Raji (cell line): ENCODE measurements at regions not wholly inside any gene's neighbourhood (a gene's known extent, or its start where the extent isn't known, plus 50 kb on each side); places are given as distances from the start of the nearest gene placed in this dataset.

ENCODE experiments used
- POLR2A ChIP-seq: IDR thresholded peaks from 2 replicates; pipeline ENCODE4 v1.6.1; 2011; ENCODE audit warnings: low read depth, low read length, control low read depth; ENCODE audit not compliant: insufficient read depth

DNA sequence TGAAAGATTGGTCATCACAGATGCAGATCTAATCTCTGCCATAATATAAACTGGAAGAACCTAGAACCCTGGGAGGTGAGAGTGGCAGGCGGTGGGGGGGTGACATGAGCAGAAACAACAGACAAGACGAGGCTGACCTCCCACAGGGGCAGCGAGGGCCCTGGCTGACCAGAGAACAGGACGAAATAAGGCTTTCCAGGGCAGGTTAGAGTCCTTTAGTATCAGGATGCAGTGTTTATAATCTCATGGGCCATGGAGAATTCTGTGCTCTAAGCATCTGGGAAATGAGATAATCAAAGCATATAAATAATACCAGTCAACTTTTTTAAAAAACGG, 102.7 kb upstream of the BCL2L14 start:
- no peak for TF ChIP-seq POLR2A

DNA sequence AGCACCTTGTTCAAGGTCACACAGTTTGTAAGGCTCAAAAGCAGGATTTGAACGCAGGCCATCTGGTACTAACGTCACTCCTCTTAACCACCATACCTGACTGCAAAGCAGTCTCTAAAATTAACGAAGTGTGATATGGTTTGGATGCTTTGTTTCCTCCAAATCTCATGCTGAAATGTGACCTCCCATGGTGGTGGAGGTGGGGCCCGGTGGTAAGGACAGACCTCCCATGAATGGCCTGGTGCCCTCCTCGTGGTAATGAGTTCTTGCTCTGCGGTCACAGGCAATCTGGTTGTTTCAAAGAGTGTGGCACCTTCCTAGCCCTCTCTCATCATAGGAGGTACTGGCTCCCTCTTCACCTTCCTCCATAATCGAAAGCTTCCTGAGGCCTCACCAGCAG, 102.2 kb upstream of the BCL2L14 start:
- no peak for TF ChIP-seq POLR2A

DNA sequence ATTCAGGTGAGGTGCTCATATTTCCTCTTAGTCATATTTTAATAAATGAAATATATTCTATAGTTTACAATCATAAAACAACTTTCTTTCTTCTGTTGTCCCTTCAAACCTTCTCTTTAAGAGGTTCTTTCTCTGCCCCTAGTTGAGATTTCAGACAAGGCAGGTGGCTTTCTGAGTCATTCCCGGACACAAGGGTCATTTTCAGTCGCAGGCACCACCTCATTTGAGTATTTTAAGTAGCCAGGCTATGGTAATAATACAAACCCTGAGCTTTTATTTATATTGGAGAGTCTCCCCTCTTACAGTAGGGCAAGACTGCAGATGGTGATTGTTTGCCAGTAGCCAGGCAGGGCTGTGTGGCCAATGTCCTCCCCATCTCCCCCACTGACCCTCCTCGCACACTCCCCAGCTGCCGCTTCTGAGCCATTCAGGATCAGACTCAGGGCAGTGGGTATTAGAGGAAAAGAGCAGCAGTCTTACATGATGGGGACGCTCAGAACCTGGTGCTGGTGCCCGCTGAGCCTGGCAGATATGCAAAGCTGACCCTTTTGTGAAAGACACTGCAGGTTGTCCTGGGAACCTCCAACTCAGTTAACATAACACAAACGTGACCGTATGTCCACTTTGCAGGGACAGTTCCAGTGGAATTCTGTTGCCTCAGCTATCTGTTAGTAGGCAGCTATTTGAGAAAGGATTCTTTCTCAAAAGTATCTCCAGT, 101.1 kb upstream of the BCL2L14 start:
- TF ChIP-seq POLR2A: no peak

DNA sequence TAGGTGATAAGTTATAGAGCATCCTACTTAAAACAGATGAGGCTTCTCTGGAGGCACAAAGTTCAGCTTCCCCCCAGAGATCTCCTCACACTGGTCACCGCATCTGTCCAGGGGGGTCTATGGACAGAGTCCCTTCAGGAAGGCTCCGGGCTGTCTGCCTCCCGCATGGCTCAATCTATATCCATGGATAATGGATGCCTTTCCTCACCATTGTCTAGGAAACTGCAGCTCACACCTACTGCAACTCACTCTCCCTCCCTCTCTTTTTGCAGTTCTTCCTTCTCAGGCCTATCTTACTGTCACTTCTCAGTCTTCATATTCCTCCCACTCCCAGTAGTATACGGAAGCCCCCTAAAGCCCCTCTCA, 100.6 kb upstream of the BCL2L14 start:
- TF ChIP-seq POLR2A: no peak

DNA sequence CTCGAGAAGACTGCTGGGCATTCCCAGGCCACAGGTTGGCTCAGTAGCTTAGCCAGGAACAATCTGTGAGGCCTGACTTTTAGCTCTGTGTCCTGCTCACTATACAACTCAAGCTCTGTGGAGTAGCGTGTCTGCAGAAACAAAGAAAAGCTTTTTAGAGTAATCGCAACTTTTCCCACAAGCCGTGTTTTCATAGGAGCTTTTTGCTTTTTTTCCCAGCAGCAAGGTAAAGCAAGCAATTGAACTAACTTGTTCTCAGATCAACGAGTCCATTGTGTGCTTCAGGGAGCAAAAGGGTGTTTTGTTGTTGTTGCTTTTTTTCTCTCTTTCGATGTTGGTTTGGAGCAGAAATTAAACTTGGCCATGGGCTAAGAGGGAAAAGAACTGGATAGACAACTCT, 97.3 kb upstream of the BCL2L14 start:
- TF ChIP-seq POLR2A: no peak

DNA sequence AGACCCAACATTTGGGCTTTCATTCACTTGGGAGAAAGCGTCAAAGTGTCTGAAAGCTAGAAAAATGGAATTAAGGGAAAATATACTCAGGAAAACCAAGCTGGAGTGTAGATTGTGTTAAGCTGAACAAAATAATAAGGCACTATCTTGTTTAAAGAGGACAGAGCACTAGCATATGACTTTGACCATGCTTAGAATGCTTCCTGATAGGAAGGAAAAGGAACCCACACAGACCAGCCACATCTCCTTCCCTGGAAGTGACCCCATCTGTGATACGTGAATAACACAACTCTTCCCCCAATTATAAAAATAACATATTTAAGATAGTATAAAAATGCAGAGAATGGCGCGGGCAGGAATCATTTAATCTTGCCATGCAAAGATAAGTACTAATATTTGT, 94.7 kb upstream of the BCL2L14 start:
- no peak for TF ChIP-seq POLR2A

DNA sequence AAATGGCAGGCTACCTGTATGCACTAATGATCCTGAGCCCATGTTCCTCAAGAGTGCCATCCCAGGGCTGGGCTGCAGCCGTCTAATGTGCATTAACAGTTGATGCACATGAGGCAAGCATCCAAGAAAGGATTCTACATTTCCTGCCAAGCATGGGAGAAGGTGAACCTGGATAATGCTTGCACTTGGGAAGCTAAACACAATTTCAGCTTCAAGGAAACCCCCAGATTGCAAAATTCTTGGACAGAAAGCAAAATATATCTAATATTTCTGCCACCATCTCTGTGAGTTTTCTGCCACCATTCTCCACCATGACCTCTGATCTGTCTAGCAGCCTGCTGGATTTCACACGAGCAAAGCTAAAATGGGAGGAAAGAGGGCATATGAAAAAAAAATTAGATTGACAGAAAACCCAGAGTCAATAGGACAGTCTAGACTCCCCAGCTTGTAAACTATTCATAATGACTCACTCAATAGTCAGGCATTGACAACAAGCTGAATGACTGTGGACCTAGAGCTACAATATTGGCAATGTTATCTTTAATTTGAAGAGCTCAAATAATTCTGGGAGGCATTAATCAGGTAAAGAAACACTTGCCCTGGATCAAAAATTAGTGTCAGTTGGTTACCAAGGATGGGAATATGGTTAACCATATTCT, 91.9 kb upstream of the BCL2L14 start:
- TF ChIP-seq POLR2A: no peak

DNA sequence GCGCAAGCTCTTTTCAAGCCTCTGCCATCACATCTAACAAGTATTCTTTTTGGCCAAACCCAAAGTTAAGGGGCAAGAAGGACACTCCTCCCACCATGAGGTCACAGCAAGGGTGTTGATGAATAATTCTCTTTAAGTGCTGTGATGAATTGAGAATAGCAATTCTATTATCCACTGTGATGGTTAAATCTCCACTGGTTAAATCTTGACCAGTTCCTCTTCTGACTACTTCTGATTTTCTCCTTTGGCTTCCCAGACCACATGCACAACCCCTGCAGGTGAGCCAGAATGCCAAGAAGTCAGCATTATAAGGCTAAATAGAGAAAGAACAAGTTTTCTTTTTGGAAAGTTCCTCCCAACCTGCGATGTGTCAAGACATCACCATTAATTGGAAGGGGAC, 90.6 kb upstream of the BCL2L14 start:
- no peak for TF ChIP-seq POLR2A

DNA sequence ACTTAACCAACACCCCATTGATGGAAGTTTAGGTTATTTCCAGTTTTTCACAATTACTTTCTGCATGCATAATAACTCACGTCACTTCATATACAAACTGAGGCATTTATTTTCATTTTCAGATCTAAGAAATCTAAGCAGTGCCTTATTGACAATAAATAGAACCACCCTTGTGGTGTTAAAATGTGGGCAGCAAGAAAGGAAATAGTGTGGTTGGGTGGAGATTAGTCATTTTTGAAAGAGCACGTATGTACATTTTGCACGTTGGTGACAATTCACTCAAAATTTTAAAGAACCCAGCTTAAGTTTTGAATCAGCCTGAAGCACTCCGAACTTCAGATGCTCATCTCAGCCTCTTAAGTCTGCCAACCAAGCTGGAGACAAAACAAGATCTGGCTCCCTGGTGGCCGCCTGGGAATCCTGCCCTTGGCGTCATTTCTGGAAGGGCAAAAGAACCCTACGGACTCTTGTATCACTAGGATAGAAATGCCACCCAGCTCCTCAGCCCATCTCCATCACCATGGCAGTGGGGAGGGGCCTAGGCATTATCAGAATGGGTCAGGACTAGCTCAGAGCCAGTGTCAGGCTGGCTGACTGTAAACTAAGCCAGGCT, 89.5 kb upstream of the BCL2L14 start:
- TF ChIP-seq POLR2A: no peak

DNA sequence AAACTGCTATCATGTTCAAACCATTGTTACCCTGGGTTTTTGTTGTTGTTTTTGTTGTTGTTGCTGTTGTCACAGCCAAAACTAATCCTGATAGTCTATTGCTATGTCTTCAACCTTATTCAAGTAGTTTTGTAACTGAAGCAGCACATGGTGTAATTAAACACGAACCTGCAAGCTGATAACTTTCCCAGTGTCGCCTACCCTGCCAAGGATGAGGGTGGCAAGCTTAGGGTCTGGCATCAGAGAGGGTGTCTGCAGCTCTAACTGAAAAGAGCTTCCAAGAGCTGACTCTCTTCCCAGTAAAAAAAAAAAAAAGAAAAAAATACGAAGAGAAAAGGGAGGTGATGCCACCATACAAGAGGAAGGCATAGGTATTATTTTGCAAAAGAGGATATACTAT, 86.3 kb upstream of the BCL2L14 start:
- no peak for TF ChIP-seq POLR2A

DNA sequence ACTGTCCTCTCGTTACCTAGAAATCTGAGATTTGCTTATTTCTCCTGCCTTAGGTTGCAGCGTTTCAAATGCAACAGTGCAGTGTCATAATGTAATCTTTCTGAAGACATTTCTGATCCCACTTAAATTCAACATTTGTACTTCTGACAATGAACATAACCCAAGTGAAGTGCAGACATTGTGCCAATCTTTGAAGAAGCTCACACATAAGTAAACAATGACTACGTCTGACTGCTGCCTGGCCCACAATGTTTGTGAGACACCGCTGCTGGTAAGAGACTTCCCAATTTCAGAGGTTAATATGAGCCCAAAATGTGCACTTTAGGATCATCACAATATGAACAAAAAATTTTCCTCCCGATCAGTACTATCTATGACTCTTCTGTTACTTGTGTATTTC, 84.6 kb upstream of the BCL2L14 start:
- no peak for TF ChIP-seq POLR2A

DNA sequence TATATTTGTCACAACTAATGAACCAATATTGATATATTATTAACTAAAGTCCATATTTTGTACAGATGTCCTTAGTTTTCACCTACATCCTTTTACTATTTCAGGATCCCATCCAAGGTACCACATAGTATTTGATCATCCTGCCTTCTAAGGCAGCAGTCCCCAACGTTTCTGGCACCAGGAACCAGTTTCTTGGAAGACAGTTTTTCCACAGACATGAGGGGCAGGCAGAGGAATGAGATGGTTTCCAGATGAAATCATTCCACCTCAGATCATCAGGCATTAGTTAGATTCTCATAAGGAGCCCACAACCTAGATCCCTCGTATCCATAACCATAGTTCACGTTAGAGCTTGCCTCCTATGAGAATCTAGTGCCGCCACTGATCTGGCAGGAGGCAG, 82.8 kb upstream of the BCL2L14 start:
- no peak for TF ChIP-seq POLR2A

DNA sequence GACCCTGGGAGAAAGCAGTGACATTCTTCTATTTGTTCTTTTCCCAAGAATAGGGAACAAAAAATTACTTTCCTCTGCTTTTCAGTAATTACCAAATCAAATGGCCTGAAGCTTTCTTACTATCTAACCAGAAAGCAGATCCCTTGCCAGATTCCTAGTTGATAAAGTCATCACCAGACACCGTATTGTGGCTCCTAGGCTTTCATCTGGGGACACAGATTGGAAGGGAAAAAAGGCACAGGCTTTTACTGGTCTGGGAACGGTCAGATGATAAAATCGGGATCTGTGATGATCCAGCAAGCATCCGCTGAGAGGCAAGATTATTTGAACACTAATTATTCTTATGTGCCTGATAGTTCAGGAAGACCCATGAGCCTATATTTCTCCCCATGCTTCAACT, 79.1 kb upstream of the BCL2L14 start:
- TF ChIP-seq POLR2A: no peak

DNA sequence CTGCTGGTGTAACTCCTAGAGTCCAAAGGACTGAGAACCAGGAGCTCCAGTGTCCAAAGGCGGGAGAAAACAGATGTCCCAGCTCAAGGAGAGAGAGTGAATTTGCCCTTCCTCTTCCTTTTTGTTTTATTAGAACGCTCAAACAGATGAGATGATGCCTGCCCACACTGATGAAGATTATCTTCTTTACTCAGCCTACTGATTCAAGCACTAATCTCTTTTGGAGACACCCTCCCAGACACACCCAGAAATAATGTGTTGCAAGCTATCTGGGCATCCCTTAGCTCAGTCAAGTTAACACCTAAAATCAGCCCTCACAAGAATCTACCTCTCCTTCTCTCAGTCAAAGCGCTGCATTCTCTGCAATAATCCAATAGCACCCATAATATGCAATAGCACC, 78.2 kb upstream of the BCL2L14 start:
- TF ChIP-seq POLR2A: no peak

DNA sequence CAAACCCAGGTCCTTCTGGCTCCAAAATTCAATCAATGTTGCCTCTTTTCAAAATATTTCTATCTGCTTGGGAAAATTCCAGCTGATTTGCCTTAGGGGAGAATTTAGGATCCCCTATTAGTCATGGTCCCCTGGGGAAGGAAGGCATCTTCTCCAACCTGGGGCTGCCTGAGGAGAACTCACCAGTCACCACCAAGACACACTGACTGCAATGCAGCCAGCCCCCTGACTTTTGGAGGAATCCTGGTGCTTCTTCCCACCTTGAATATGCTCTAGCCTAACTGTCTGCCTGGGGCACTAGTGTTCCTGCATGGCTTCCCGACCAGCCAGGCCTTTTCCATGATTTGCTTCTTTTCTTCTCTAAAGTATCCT, 71.8 kb upstream of the BCL2L14 start:
- TF ChIP-seq POLR2A: no peak

DNA sequence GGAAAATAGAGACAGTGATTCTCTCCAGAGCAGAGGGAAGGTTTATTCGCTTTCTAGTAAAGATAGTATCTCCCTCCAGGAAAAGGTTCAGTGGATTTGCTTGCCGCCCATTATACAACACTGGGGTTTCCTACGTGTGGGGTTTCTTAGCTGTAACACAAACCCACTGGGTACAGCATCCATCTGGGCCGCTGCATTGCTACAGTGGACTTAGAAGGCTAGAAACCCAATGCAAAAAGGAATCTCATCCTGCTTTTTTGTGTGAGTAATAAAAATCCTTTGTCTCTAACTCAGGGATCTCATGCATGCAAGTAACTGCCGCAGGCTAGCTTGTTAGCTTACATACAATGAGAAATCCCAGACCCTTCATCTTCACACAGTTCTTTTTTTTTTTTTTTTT, 67.1 kb upstream of the BCL2L14 start:
- TF ChIP-seq POLR2A: no peak

DNA sequence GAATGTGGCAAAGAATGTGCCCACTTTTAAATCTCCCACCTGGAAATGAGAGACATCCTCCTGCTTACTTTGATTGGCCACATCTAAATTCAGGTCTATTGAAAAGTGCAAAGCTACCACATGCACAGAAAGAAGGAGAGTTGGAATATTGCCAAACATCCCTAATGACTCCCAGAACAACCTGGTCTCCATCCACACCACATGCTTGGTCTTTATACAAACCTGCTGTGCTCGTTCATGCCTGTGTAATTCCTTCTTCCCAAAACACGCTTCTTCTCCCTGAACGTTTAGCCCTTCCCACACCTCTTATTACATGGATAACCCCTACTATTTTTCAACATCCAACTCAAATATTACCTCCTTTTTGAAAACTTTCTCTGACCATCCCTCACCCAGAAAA, 66.2 kb upstream of the BCL2L14 start:
- TF ChIP-seq POLR2A: no peak
